ELF-1 (cell line): ENCODE measurements at regions not wholly inside any gene's neighbourhood (a gene's known extent, or its start where the extent isn't known, plus 50 kb on each side); places are given as distances from the start of the nearest gene placed in this dataset.

ENCODE experiments used
- DNase-seq: peaks from one replicate; pipeline ENCODE4 v3.0.0-alpha.2; 2016; ENCODE audit warnings: low read depth, low spot score

DNA sequence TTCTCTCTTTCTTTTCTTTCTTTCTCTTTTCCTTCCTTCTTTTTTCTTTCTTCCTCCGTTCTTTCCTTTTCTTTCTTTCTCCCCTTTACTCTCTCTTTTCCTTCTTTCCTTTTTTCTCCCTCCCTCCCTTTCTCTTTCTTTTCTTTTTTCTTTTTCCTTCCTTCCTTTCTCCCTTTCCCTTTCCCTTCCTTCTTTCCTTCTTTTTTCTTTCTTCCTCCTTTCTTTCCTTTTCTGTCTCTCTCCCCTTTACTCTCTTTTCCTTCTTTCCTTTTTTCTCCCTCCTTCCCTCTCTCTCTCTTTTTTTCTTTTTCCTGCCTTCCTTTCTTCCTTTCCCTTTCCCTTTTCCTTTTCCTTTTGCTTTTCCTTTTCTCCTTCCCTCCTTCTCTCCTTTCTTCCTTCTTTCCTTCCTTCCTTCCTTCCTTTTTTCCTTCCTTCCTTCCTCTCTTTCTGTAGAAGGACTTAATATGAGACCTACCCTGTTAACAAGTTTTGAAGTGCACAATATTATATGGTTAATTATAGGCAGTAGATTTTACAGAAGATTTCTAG lies 142.7 kb upstream of the CD180 start:
- DNase-seq, result no peak

- DNase-seq, result no peak
These were observed 141.8 kb upstream of the CD180 start for GRCh38 chr5:67338421-67338820.

DNA sequence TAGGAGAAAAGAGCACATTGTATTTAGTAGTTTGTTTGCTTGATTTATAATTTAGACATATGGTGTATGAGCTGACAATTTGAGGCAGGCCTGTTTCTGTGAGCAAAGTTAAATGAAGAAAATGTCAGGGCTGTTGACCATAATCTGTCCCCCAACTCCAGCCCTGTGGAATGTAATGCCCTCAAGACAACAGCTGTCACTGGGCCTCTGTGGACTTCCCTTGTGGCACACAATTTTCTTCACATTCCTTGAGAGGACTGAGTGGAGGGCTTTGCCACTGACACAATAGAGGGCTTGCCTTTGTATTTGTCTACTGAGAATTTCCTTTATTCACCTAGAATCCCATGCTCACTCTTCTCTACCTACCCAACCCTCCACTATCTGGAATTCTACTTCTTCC lies 141.2 kb upstream of the CD180 start:
- no peak for DNase-seq

DNA sequence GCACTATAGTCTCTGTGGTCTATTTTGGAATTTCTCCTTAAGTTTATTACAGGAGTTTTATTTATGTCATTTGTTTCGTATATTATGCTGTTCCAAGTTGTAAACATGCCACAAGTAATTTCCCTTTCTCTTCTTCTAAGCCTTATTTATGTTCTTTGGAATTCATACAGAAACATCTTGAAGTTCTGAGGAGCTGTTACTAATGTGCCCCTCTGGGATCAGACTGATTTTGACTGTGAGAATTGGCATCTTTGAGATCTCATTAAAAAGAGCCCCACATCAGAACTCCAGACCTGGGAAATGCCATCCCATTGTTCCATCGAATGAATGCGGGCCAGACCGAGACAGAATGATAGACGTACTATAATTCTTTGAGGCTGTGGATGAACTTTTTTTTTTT lies 138.8 kb upstream of the CD180 start:
- DNase-seq, result no peak

DNA sequence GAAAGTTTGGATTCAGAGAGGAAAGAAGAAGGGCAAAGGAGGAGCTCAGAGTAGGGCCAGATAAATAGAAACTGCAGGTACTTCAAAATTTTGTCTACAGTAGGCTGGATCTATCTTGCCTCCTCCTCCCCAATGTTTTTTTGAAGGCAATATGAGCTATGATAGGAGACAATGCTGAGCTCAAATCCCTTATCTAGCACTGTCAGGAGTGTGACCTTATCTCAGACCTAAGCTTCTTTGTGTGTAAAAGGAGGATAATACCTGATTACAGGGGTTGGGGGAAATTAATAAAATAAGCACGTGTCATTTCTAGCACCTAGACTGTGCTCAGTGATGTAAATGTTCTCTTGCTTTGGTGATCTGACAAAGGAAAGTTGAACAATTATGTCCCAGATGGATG lies 137.8 kb upstream of the CD180 start:
- no peak for DNase-seq

- DNase-seq, result no peak
These were observed 136.6 kb upstream of the CD180 start for GRCh38 chr5:67333171-67333570.

DNA sequence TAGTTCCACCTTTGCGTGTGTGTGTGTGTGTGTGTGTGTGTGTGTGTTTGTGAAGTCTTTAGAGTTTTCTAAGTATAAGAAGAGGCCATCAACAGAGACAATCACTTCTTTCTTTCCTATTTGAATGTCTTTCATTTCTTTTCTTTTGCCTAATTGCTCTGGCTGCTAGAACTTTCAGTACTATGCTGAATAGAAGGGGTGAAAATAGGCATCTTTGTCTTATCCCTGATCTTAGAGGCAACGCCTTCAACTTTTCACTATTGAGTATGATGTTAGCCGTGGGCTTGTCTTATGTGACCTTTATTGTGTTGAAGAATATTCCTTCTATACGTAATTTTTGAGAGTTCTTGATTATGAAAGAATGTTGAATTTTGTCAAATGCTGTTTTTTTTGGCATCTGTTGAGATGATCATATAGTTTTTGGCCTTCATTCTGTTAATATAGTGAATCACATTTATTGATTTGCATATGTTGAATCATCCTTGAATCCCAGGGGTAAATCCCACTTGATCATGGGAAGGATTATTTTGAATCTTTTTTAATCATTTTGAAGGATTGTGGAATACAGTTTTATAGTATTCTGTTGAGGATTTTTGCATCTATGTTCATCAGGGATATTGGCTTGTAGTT lies 134.8 kb upstream of the CD180 start:
- DNase-seq, result no peak

- DNase-seq, result no peak
These were observed 123.5 kb upstream of the CD180 start for GRCh38 chr5:67319935-67320725.

DNA sequence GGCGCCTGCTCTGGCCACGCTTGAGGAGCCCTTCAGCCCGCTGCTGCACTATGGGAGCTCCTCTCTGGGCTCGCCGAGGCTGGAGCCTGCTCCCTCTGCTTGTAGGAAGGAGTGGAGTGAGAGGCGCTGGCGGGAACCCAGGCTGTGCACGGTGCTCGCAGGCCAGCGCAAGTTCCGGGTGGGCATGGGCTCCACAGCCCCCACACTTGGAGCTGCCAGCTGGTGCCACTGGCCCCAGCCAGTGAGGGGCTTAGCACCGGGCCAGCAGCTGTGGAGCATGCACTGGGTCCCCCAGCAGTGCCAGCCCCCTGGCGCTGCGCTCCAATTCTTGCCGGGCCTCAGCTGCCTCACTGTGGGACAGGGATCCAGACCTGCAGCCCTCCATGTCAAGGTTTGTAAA lies 122.1 kb upstream of the CD180 start:
- no peak for DNase-seq

- DNase-seq, result no peak
These were observed 121.0 kb upstream of the CD180 start for GRCh38 chr5:67317603-67318002.

- DNase-seq, result no peak
These were observed 120.1 kb upstream of the CD180 start for GRCh38 chr5:67316695-67317094.

DNA sequence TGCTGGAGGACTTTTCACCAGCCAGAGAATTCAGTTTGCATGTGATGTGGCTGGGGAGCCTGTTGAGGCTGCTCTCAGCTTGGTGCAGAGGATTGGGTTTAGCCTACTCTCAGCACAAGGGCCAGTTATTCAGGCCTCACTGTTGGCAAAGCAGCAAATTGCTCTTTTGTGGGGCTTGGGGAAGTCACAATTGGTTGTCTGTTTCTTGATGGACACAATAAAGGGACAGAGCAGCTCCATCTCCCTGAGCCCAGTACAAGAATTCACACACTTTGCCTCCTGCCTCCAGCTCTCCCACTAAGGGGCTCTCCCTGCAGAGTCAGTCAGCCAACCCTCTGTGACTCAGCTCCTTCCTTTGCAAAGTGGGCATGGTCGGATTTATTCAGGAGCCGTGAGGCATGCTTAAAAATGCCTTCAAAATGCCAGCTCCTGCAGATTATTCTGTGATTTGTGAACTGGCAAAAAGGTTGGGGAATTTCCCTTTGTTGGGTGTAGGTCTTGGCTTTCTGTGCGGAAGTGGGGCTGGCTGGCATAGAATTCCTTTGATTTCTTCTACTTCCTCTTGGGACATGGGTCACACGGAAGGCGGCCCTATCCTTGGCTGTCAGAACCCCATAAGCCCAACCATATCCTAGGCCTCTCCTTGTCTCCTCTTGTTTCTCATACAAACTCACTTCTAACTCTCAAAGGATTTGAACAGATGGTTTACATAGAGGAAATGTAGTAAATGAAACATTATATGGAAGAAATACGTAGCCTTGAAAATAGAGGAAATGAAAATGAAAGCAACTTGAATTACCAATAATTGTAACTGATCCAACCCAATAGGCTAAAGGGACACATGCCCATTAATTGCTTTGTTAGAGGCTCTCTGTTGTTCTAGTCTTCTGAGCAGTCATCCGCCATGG lies 118.7 kb upstream of the CD180 start:
- DNase-seq, result peak; percentile 20

DNA sequence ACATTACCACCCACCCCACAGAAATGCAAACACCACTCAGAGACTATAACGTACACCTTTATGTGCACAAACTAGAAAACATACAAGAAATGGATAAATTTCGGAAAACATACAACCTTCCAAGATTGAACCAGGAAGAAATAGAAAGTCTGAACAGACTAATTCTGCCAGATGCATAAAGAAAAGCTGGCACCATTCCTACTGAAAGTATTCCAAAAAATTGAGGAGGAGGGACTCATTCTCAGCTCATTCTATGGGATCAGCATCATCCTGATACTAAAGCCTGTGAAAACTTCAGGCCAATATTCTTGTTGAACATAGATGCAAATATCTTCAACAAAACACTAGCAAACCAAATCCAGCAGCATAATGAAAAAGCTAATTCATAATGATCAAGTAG lies 115.1 kb upstream of the CD180 start:
- no peak for DNase-seq

DNA sequence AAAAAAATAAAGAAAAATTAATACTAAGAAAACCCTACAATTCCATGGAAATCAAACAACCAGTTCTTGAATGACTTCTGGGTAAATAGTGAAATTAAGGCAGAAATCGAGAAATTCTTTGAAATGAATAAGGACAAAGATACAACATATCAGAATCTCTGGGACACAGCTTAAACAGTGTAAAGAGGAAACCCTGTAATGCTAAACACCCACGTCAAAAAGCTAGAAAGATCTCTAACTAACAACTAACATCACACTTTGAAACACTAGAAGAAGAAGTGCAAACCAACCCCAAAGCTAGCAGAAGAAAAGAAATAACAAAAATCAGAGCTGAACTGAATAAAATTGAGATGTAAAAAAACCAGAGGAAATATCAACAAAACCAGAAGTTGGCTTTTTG lies 114.6 kb upstream of the CD180 start:
- DNase-seq, result no peak

DNA sequence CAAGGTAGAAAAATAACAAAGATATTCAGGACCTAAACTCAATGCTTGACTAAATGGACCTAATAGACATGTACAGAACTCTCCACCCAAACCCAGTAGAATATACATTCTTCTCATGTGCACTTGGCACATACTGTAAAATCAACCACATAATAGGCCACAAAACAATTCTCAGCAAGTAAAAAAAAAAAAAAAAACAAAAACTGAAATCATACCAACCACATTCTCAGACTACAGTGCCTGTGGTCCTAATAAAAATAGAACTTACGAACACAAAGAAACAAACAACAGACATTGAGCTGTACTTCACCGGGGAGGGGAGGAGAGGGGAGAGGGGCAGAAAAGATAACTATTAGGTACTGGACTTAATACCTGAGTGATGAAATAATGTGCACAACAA lies 114.1 kb upstream of the CD180 start:
- DNase-seq, result no peak

- no peak for DNase-seq
These were observed 113.6 kb upstream of the CD180 start for GRCh38 chr5:67310169-67310568.

- no peak for DNase-seq
These were observed 112.5 kb upstream of the CD180 start for GRCh38 chr5:67308988-67309688.

GRCh38 chr5:67306965-67307607 lies 110.5 kb upstream of the CD180 start:
- peak; percentile 13 for DNase-seq

GRCh38 chr5:67305913-67306710 lies 109.5 kb upstream of the CD180 start:
- DNase-seq, result no peak

DNA sequence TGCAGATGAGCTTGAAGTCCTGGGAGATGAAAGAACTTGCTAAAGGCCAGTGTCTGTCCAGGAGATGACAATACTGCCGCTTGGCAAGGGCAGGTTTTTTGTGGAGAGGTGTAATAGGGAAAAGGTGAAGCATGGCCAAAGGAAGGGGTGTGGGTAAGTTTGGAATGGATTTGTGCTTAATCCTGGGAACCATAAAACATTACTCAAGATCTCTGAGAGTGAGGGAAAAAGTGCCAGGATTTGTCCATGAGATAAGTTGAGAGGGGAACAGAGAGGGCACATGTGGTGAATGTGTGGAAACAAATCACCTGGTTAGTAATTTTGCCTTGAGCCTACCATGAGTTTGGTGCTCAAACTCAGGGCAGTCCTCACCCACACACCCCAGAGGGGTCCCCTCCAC lies 108.8 kb upstream of the CD180 start:
- DNase-seq, result no peak
